ENCODE measurements at regions not wholly inside any gene's neighbourhood (a gene's known extent, or its start where the extent isn't known, plus 50 kb on each side); places are given as distances from the start of the nearest gene placed in this dataset.

- no peak for DNase-seq
These were observed 201.4 kb upstream of the CTNNB1 start for GRCh38 chr3:40997711-40998519.

- no peak for DNase-seq
These were observed 199.6 kb upstream of the CTNNB1 start for GRCh38 chr3:40999682-41000081.

GRCh38 chr3:41000471-41000870, 198.8 kb upstream of the CTNNB1 start:
- DNase-seq: peak; percentile 56

- DNase-seq: no peak
These were observed 197.7 kb upstream of the CTNNB1 start for GRCh38 chr3:41001556-41001955.

- no peak for DNase-seq
These were observed 197.2 kb upstream of the CTNNB1 start for GRCh38 chr3:41002104-41002503.

- DNase-seq: no peak
These were observed 191.9 kb upstream of the CTNNB1 start for GRCh38 chr3:41007399-41007798.

- DNase-seq: no peak
These were observed 187.5 kb upstream of the CTNNB1 start for GRCh38 chr3:41011854-41012253.

- DNase-seq: no peak
These were observed 180.4 kb upstream of the CTNNB1 start for GRCh38 chr3:41018855-41019254.

- DNase-seq: no peak
These were observed 175.1 kb upstream of the CTNNB1 start for GRCh38 chr3:41024031-41024836.

GRCh38 chr3:41026394-41027177, 172.7 kb upstream of the CTNNB1 start:
- no peak for DNase-seq

- DNase-seq: no peak
These were observed 169.9 kb upstream of the CTNNB1 start for GRCh38 chr3:41029356-41029755.

GRCh38 chr3:41030220-41030619, 169.1 kb upstream of the CTNNB1 start:
- DNase-seq: no peak

GRCh38 chr3:41031401-41031800, 167.9 kb upstream of the CTNNB1 start:
- DNase-seq: no peak

GRCh38 chr3:41033956-41034519, 165.3 kb upstream of the CTNNB1 start:
- no peak for DNase-seq

- no peak for DNase-seq
These were observed 163.8 kb upstream of the CTNNB1 start for GRCh38 chr3:41035456-41036022.

- DNase-seq: no peak
These were observed 161.5 kb upstream of the CTNNB1 start for GRCh38 chr3:41037651-41038334.

- DNase-seq: no peak
These were observed 159.0 kb upstream of the CTNNB1 start for GRCh38 chr3:41040256-41040655.

- no peak for DNase-seq
These were observed 157.8 kb upstream of the CTNNB1 start for GRCh38 chr3:41041462-41041861.

GRCh38 chr3:41041899-41042298, 157.4 kb upstream of the CTNNB1 start:
- no peak for DNase-seq

GRCh38 chr3:41044523-41044922, 154.8 kb upstream of the CTNNB1 start:
- no peak for DNase-seq

GRCh38 chr3:41045491-41045890, 153.8 kb upstream of the CTNNB1 start:
- DNase-seq: no peak

- no peak for DNase-seq
These were observed 149.2 kb upstream of the CTNNB1 start for GRCh38 chr3:41050144-41050543.

Measured in DMS79 treated with DMSO at 0.1 percent for 48 hours (cell line).